Activated gamma-delta T cell treated with Interleukin-2 at 50 U/mL for 16 hours (primary cell): ENCODE measurements at regions not wholly inside any gene's neighbourhood (a gene's known extent, or its start where the extent isn't known, plus 50 kb on each side); places are given as distances from the start of the nearest gene placed in this dataset.

Experiments
- DNase-seq: peaks from one replicate; pipeline ENCODE4 v3.0.0-alpha.2; 2020

GRCh38 chr1:5586629-5587028 lies 405.6 kb downstream of the NPHP4 start:
- no peak for DNase-seq

DNA sequence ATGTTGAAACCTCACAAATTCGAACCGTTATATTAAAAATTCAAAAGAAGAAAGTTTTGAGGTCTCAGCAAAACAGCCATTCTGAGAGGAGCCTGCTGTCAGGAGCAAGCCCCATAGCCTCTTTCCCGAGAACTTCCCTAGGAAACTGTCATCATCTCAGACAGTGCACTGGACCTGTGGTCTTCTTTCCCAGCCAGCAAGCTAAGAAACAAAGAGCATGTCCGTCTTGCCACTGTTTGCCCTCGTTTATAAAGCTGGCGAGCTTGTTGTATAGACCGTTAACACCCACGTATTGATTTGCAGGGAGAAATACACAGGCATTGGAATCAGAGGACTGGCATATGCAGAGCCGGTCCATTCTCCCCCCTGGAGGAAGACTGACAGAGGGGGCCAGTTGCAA lies 407.0 kb downstream of the NPHP4 start:
- DNase-seq, result no peak

DNA sequence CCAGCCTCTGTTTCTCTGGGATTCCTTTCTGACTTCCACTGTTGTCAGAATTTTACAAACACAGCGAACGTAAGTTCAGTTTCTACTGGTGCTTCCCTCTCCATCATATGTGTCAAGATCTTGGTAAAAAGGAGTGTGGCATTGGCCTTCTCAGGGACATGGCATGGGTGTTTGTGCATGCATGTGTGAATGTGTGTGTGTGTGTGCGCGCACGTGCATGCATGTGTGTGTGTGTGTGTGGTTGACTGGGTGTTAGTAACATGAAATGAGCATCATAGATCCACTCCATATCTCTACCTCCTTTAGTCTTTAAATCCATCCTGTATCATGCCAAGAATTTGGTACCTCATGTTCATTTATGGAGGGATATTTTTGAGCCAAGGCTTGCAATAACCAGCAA lies 411.3 kb downstream of the NPHP4 start:
- no peak for DNase-seq

DNA sequence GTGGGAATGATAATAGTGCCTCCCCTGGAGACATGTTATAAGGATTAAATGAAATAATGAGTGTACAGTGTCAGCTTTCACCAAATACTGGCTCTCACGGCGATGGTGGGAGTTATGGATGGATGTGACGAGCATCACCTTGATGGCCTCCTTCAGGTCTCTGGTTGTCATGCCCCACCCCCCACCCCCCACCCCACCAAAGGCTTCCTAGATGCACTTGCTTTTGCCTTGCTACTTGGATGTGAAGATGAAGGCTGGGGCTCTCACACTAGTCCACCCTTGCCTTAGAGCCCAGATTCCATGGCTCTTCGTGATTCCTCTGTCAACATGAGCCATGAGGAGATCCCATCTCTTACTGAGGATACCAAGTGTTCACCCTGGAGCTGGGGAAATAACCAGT lies 412.3 kb downstream of the NPHP4 start:
- no peak for DNase-seq

- DNase-seq, result no peak
These were observed 413.5 kb downstream of the NPHP4 start for GRCh38 chr1:5578690-5579089.

DNA sequence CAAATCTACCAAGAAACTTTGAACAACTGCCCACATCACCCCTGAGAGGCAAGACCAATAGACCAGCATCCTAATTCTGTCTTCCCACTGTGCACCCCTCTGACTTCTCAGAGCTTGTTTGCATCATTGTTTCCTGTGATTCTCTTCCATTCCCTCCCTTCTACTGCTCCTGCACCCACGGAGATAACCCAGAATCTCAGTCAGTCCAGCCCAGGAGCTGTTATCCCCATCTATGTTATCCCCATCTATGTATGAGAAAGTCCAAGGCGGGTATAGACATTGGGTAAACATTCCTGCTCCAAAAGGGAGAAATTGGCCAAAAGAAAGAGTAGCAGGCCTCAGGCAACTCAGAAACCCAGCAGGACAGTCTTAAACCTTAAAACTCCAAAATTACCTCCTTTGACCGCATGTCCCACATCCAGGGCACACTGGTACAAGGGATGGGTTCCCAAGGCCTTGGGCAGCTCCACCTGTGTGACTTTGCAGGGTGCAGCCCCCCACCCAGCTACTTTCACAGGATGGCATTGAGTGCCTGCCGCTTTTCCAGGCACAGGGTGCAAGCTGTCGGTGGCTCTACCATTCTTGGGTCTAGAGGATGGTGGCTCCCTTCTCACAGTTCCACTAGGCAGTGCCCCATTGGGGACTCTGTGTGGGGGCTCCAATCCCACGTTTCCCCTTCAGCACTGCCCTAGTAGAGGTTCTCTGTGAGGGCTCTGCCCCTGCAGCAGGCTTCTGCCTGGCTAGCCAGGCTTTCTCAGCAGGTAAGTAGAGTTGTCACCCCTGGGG lies 414.8 kb downstream of the NPHP4 start:
- DNase-seq, result no peak

- DNase-seq, result no peak
These were observed 415.6 kb downstream of the NPHP4 start for GRCh38 chr1:5576673-5577065.

DNA sequence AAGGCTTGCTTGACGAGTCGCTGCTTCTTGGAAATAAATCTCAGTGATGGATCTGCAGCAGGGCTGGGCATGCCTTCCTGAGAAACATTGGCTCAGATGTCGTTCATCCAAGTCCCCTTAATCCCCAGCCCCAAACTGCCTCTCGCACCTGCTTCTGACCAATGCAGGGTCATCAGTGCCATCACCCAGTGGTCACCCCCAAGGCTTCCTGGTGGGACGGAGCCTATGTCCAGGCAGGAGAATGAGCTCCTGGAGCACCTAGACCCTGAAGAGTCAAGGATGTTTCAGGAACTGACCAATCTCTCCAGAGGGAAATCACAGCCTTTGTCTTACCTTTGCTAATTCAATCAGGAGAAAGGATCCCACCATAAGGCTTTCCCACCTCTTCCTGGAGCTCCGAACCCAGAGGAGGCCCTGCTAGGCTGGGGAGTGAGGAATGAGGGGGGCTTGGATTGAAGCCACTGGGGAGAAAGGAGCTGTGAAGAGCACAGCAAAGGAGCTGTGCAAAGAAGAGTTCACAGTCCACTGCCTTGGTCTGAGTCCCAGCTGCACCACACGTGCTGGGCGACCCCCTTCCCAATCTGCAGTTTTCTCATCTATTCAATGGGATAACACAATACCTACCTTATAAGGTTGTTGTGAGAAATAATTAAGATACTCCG lies 416.1 kb downstream of the NPHP4 start:
- no peak for DNase-seq

- DNase-seq, result no peak
These were observed 416.8 kb downstream of the NPHP4 start for GRCh38 chr1:5575396-5575940.

- DNase-seq, result no peak
These were observed 417.6 kb downstream of the NPHP4 start for GRCh38 chr1:5574641-5575040.

- no peak for DNase-seq
These were observed 419.4 kb downstream of the NPHP4 start for GRCh38 chr1:5572794-5573193.

DNA sequence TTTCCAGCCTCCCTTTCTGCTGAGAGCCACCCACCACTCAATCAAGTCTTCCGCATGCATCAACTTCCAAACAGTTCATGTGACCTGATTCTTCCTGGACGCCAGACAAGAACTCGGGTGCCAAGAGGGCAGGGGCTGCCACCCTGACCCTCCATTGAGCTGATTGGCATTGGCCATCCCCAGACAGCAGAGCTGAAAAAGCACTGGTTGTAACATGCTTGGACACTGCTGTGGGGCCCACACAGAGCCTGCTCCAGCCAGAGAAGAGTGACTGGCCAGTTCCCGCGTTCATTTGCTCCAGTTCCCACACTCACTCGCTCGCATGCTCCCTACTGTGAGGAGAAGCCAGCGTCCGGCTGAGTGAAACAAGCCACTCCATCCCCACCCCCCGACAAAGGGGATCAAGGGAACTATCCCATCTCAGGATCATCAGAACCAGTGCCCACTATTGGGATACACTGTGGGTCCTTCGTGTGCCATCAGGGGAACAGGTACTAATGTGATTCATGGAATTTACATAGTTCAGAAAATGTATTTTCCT lies 420.3 kb downstream of the NPHP4 start:
- no peak for DNase-seq

GRCh38 chr1:5571438-5571837 lies 420.8 kb downstream of the NPHP4 start:
- DNase-seq, result no peak

GRCh38 chr1:5570931-5571330 lies 421.3 kb downstream of the NPHP4 start:
- DNase-seq, result no peak

DNA sequence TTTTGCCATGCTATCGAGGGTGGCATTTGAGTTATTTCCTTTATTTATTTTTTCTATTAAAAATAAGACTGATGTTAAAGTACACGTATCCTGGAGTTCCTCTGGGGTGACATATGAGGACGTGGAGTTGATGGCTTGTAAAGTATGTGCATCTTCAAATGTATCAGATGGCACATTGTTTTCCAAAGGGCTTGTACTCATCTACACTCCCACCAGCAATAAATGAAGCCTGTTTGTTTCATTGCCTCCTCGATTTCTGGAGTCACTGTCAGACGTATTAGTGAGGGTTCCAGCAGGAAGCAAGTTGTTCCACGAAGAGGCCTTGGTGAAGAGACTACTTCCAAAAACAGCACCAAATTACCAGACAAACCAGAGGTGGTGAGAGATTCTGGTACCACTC lies 423.9 kb downstream of the NPHP4 start:
- DNase-seq, result no peak

GRCh38 chr1:5567839-5568238 lies 424.4 kb downstream of the NPHP4 start:
- no peak for DNase-seq

GRCh38 chr1:5566924-5567323 lies 425.3 kb downstream of the NPHP4 start:
- no peak for DNase-seq

GRCh38 chr1:5565281-5566125 lies 426.7 kb downstream of the NPHP4 start:
- no peak for DNase-seq

DNA sequence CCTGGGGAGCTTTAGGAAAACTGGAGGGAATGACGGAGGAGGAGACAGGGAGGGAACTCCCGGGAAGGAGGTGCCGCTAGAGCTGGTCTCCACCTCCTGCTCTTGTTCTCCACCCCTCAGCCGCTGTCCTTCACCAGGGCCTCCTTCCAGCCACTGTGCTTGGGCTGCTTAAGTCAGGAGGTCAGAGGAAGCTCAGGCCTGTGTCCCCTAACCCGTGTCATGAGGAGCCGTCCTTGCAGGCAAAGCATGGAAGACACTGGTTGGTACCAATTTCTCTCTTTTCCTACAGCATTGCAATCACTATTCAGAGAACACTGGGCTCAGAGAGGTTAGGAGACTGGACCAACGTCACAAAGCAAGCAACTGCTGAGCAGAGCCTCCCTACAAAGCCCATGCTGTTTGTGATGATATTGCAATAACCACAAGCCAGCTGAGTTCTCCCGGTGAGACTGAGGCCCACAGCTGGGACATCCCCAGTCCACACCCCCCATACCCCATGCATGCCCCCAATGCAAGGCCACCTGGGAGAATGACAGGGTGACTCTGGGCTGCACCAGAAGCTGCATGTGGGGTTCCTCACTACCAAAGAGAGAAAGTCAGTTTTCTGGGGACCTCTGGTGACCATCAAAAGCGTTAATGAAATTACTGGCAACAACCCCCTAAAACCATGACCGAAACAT lies 427.5 kb downstream of the NPHP4 start:
- no peak for DNase-seq

GRCh38 chr1:5563861-5564577 lies 428.2 kb downstream of the NPHP4 start:
- DNase-seq, result no peak

DNA sequence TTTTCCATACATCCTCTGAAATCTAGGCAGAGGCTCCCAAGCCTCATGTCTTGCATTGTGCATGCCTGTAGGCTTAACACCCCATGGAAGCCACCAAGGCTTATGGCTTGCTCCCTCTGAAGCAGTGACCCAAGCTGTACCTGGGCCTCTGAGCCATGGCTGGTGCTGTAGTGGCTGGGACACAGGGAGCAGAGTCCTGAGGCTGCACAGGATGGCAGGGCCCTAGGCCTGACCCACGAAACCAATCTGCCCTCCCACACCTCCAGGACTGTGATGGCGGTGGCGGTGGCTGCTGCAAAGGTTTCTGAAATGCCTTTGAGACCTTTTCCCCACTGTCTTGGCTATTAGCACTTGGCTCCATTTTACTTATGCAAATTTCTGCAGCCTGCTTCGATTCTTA lies 429.5 kb downstream of the NPHP4 start:
- DNase-seq, result no peak

DNA sequence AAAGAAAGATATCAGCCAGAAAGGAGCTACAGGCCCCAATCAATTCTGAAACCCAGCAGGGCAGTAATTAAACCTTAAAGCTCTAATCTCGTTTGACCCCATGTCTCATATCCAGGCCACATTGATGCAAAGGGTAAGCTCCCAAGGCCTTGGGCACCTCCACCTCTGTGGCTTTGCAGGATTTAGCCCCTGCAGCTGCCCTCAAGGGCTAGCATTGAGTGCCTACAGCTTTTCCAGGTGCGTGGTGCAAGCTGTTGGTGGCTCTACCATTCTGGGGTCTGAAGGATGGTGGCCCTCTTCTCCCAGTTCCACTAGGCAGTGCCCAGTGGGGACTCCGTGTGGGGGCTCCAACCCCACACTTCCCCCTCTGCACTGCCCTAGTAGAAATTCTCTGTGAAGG lies 429.9 kb downstream of the NPHP4 start:
- no peak for DNase-seq
